ENCODE measurements at regions not wholly inside any gene's neighbourhood (a gene's known extent, or its start where the extent isn't known, plus 50 kb on each side); places are given as distances from the start of the nearest gene placed in this dataset.

GRCh38 chr7:142422621-142423020 is 164.8 kb upstream of the PRSS58 start:
- in situ Hi-C loops (cut with MboI; ENCODE audit: low sequenced_read_pairs) = no loop called here

GRCh38 chr7:142420554-142421362 is 162.9 kb upstream of the PRSS58 start:
- in situ Hi-C loops (cut with MboI; ENCODE audit: low sequenced_read_pairs) = no loop called here

GRCh38 chr7:142418326-142418725 is 160.5 kb upstream of the PRSS58 start:
- in situ Hi-C loops (cut with MboI; ENCODE audit: low sequenced_read_pairs) = no loop called here

- in situ Hi-C loops (cut with MboI; ENCODE audit: low sequenced_read_pairs) = no loop called here
Measured at GRCh38 chr7:142414915-142415314, 157.1 kb upstream of the PRSS58 start.

GRCh38 chr7:142414135-142414534 is 156.3 kb upstream of the PRSS58 start:
- in situ Hi-C loops (cut with MboI; ENCODE audit: low sequenced_read_pairs) = no loop called here

GRCh38 chr7:142413280-142414000 is 155.6 kb upstream of the PRSS58 start:
- in situ Hi-C loops (cut with MboI; ENCODE audit: low sequenced_read_pairs) = no loop called here

- in situ Hi-C loops (cut with MboI; ENCODE audit: low sequenced_read_pairs) = no loop called here
Measured at GRCh38 chr7:142412551-142413193, 154.8 kb upstream of the PRSS58 start.

- in situ Hi-C loops (cut with MboI; ENCODE audit: low sequenced_read_pairs) = no loop called here
Measured at GRCh38 chr7:142409471-142409870, 151.6 kb upstream of the PRSS58 start.

GRCh38 chr7:142408794-142409193 is 150.9 kb upstream of the PRSS58 start:
- in situ Hi-C loops (cut with MboI; ENCODE audit: low sequenced_read_pairs) = no loop called here

GRCh38 chr7:142407939-142408570 is 150.2 kb upstream of the PRSS58 start:
- in situ Hi-C loops (cut with MboI; ENCODE audit: low sequenced_read_pairs) = no loop called here

- in situ Hi-C loops (cut with MboI; ENCODE audit: low sequenced_read_pairs) = no loop called here
Measured at GRCh38 chr7:142405122-142405765, 147.4 kb upstream of the PRSS58 start.

GRCh38 chr7:142401951-142402350 is 144.1 kb upstream of the PRSS58 start:
- in situ Hi-C loops (cut with MboI; ENCODE audit: low sequenced_read_pairs) = no loop called here

GRCh38 chr7:142400042-142400533 is 142.2 kb upstream of the PRSS58 start:
- in situ Hi-C loops (cut with MboI; ENCODE audit: low sequenced_read_pairs) = no loop called here

GRCh38 chr7:142391191-142391992 is 133.5 kb upstream of the PRSS58 start:
- in situ Hi-C loops (cut with MboI; ENCODE audit: low sequenced_read_pairs) = no loop called here

- in situ Hi-C loops (cut with MboI; ENCODE audit: low sequenced_read_pairs) = no loop called here
Measured at GRCh38 chr7:142389544-142389943, 131.7 kb upstream of the PRSS58 start.

- in situ Hi-C loops (cut with MboI; ENCODE audit: low sequenced_read_pairs) = no loop called here
Measured at GRCh38 chr7:142385491-142386340, 127.9 kb upstream of the PRSS58 start.

- in situ Hi-C loops (cut with MboI; ENCODE audit: low sequenced_read_pairs) = no loop called here
Measured at GRCh38 chr7:142384493-142384922, 126.7 kb upstream of the PRSS58 start.

GRCh38 chr7:142383841-142384492 is 126.1 kb upstream of the PRSS58 start:
- in situ Hi-C loops (cut with MboI; ENCODE audit: low sequenced_read_pairs) = no loop called here

Data from HL-60/S4 treated with phorbol 12-myristate 13-acetate at 8.2 ng/mL for 4 days and 3 days (cell line).